ENCODE measurements at regions not wholly inside any gene's neighbourhood (a gene's known extent, or its start where the extent isn't known, plus 50 kb on each side); places are given as distances from the start of the nearest gene placed in this dataset.

DNA sequence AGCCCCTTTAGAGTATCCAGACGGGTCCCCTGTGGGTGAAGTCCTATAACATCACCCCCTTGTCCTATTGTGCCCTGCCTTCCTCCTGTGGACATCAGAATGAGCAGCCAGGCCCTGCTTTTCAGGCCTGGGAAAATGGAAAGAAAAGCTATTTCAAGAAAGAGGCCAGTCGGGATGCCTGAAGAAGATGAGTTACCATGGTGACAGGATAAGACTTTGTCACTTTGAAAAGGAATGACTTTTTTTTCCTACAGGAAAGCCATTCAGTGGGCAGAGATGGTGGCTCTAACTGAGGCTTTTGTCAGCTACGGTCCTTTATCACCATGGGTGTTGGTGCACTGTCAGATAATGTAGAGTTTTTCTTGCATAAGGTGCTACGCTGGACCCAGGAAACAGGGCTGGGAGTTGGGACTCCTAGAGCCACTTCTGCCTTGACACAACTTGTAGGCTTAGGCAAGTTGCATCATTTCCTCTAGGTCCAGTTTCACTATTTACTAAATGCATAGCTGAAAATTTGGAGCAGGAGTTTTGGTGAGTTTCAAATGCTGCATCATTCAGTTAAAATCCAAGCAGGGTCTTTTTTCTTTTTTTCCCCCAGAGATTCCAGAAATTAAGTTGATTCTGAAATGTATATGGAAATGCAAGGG, 179.0 kb upstream of the ADRA1D start:
- Histone ChIP-seq H3K9me2 (no peaks in the 10 kb centered on the region), H3K4me1 (ENCODE audit: control insufficient read depth in 1 of 2, insufficient read depth in 2 of 2, low read depth in 1 of 2, low read length in 1 of 2) (peaks cover 0 to 8% of the 10 kb centered on the region in 2 experiments; a peak in 1 of 4 replicates), H3K36me3 (replicated peaks in 1 of 2; ENCODE audit: control insufficient read depth in 1 of 2, insufficient read depth in 2 of 2, low read length in 1 of 2) (no peaks in the 10 kb centered on the region), H3K9ac (no peak overlapping the region), H3K79me2 (ENCODE audit: insufficient read depth) (no peaks in the 10 kb centered on the region), H2AFZ (ENCODE audit: low read depth) (peak overlapping the region; percentile 47; the same call in 1 of the 2 replicates), H3K4me2 (0 out of 2 replicates have a peak overlapping the region, but pooled peaks have one; percentile 6), H3F3A (replicated peaks; ENCODE audit: insufficient read depth) (no peaks in the 10 kb centered on the region), H3K27me3 (ENCODE audit: insufficient read depth) (no peaks in the 10 kb centered on the region), H3K9me3 (no peaks in the 10 kb centered on the region), H4K20me1 (ENCODE audit: insufficient read depth) (no peaks in the 10 kb centered on the region), H3K4me3 (ENCODE audit: low read depth in 2 of 2, low read length in 1 of 2) (no peak overlapping the region), H3K27ac (ENCODE audit: low read depth in 2 of 2, low read length in 1 of 2) (no peak overlapping the region)
- DNase-seq, result no peak
- ChIA-PET POLR2A (no interaction called here), CTCF (no interaction called here)
- 38% methylated on average over 4 of the region's 4 CpGs for WGBS (ENCODE audit: low lambda C conversion rate)
- TF ChIP-seq EZH2phosphoT487 (IDR thresholded peaks at IDR 0.05; ENCODE audit: borderline replicate concordance, low read depth) (no peak), FOSL2 (IDR thresholded peaks at IDR 0.05; ENCODE audit: borderline replicate concordance, low read depth) (no peak)

DNA sequence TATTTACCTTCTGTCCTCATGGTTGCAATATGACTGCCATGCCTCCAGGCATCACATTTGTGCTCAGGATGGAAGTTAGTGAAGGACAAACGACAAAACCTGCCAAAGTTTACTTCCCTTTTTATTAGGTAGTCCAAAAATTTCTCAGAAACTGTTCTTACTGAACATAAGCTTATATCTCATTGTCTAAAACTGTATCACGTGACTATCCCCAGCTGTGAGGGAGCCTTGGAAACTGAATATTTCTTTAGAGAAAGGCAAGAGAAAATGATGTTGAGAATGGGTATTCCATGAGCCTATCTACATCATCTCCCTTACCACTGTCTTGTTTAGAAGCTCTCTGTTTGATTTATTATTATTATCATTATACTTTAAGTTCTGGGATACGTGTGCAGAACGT, 169.1 kb upstream of the ADRA1D start:
- DNase-seq, result no peak
- Histone ChIP-seq H3K9me2 (no peaks in the 10 kb centered on the region), H3K79me2 (ENCODE audit: insufficient read depth) (no peaks in the 10 kb centered on the region), H2AFZ (ENCODE audit: low read depth) (no peak overlapping the region), H3F3A (replicated peaks; ENCODE audit: insufficient read depth) (no peaks in the 10 kb centered on the region), H4K20me1 (ENCODE audit: insufficient read depth) (no peaks in the 10 kb centered on the region), H3K4me3 (ENCODE audit: low read depth in 2 of 2, low read length in 1 of 2) (no peak overlapping the region), H3K9me3 (no peaks in the 10 kb centered on the region), H3K36me3 (replicated peaks in 1 of 2; ENCODE audit: control insufficient read depth in 1 of 2, insufficient read depth in 2 of 2, low read length in 1 of 2) (no peaks in the 10 kb centered on the region), H3K27ac (ENCODE audit: low read depth in 2 of 2, low read length in 1 of 2) (no peak overlapping the region), H3K4me1 (ENCODE audit: control insufficient read depth in 1 of 2, insufficient read depth in 2 of 2, low read depth in 1 of 2, low read length in 1 of 2) (no peaks in the 10 kb centered on the region), H3K4me2 (no peak overlapping the region), H3K27me3 (ENCODE audit: insufficient read depth) (no peaks in the 10 kb centered on the region), H3K9ac (no peak overlapping the region)
- 24% methylated on average over 4 of the region's 4 CpGs for WGBS (ENCODE audit: low lambda C conversion rate)
- TF ChIP-seq NFIC (IDR thresholded peaks at IDR 0.05; ENCODE audit: borderline replicate concordance) (no peak), ELF1 (IDR thresholded peaks at IDR 0.05) (no peak), RCOR1 (IDR thresholded peaks at IDR 0.05; ENCODE audit: low read length) (no peak), RAD21 (IDR thresholded peaks at IDR 0.05; ENCODE audit: low read length) (no peak), GATA2 (CRISPR knock-in tag; IDR thresholded peaks at IDR 0.05) (no peak), FOSL2 (IDR thresholded peaks at IDR 0.05; ENCODE audit: borderline replicate concordance, low read depth) (no peak), SMC3 (IDR thresholded peaks at IDR 0.05; ENCODE audit: low read depth, low read length) (no peak), EZH2phosphoT487 (IDR thresholded peaks at IDR 0.05; ENCODE audit: borderline replicate concordance, low read depth) (no peak), RXRA (IDR thresholded peaks at IDR 0.05; ENCODE audit: borderline replicate concordance, low read depth) (no peak), CHD2 (IDR thresholded peaks at IDR 0.05; ENCODE audit: low read length, partially characterized antibody) (no peak), TCF12 (IDR thresholded peaks at IDR 0.05) (no peak), POLR2AphosphoS5 (IDR thresholded peaks at IDR 0.05; ENCODE audit: low read depth, low read length) (no peak), TEAD4 (IDR thresholded peaks at IDR 0.05; ENCODE audit: borderline replicate concordance, insufficient read depth) (no peak), FOXJ3 (CRISPR knock-in tag; IDR thresholded peaks at IDR 0.05) (no peak), MEF2A (IDR thresholded peaks at IDR 0.05; ENCODE audit: borderline replicate concordance, low read depth) (no peak)
- TF ChIP-seq, protein P1, sequence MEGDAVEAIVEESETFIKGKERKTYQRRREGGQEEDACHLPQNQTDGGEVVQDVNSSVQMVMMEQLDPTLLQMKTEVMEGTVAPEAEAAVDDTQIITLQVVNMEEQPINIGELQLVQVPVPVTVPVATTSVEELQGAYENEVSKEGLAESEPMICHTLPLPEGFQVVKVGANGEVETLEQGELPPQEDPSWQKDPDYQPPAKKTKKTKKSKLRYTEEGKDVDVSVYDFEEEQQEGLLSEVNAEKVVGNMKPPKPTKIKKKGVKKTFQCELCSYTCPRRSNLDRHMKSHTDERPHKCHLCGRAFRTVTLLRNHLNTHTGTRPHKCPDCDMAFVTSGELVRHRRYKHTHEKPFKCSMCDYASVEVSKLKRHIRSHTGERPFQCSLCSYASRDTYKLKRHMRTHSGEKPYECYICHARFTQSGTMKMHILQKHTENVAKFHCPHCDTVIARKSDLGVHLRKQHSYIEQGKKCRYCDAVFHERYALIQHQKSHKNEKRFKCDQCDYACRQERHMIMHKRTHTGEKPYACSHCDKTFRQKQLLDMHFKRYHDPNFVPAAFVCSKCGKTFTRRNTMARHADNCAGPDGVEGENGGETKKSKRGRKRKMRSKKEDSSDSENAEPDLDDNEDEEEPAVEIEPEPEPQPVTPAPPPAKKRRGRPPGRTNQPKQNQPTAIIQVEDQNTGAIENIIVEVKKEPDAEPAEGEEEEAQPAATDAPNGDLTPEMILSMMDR (IDR thresholded peaks at IDR 0.05), result no peak
- TF ChIP-seq, protein P2, sequence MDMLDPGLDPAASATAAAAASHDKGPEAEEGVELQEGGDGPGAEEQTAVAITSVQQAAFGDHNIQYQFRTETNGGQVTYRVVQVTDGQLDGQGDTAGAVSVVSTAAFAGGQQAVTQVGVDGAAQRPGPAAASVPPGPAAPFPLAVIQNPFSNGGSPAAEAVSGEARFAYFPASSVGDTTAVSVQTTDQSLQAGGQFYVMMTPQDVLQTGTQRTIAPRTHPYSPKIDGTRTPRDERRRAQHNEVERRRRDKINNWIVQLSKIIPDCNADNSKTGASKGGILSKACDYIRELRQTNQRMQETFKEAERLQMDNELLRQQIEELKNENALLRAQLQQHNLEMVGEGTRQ (IDR thresholded peaks at IDR 0.05; ENCODE audit: borderline replicate concordance, low read depth, low read length), result no peak
- TF ChIP-seq, protein P3, sequence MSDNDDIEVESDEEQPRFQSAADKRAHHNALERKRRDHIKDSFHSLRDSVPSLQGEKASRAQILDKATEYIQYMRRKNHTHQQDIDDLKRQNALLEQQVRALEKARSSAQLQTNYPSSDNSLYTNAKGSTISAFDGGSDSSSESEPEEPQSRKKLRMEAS (IDR thresholded peaks at IDR 0.05; ENCODE audit: low read depth), result no peak
- TF ChIP-seq, protein P4, sequence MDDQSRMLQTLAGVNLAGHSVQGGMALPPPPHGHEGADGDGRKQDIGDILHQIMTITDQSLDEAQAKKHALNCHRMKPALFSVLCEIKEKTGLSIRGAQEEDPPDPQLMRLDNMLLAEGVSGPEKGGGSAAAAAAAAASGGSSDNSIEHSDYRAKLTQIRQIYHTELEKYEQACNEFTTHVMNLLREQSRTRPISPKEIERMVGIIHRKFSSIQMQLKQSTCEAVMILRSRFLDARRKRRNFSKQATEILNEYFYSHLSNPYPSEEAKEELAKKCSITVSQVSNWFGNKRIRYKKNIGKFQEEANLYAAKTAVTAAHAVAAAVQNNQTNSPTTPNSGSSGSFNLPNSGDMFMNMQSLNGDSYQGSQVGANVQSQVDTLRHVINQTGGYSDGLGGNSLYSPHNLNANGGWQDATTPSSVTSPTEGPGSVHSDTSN (IDR thresholded peaks at IDR 0.05), result no peak
- TF ChIP-seq, protein P5, sequence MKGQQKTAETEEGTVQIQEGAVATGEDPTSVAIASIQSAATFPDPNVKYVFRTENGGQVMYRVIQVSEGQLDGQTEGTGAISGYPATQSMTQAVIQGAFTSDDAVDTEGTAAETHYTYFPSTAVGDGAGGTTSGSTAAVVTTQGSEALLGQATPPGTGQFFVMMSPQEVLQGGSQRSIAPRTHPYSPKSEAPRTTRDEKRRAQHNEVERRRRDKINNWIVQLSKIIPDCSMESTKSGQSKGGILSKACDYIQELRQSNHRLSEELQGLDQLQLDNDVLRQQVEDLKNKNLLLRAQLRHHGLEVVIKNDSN (IDR thresholded peaks at IDR 0.05; ENCODE audit: borderline replicate concordance, low read depth), result no peak
- CTCF ChIA-PET, result no interaction called here
- POLR2A ChIA-PET, result no interaction called here

Measured in SK-N-SH (cell line).